CD4-positive, CD25-positive, alpha-beta regulatory T cell (primary cell): ENCODE measurements at regions not wholly inside any gene's neighbourhood (a gene's known extent, or its start where the extent isn't known, plus 50 kb on each side); places are given as distances from the start of the nearest gene placed in this dataset.
"Not testable (repeated sequence)": the region's sequence is repeated elsewhere in the genome, so short reads cannot be mapped to it uniquely, and the experiment has no call there.

ENCODE experiments used
- ATAC-seq, 2 donors: fragments of 150-1000 bp; cut with Tn5 transposase; one replicate each; pipeline ENCODE4 v1.10.0; 2021; ENCODE audit warnings: low read depth in 2 of 2, moderate number of reproducible peaks in 2 of 2, moderate library complexity in 1 of 2
- DNase-seq, 3 donors: peaks; one replicate each; pipeline versions ENCODE4 v3.0.0 to v3.0.0-alpha.2; 2012 to 2022; ENCODE audit warnings: mixed read lengths in 1 of 3
- H3K27ac ChIP-seq: one replicate; pipeline ENCODE4 v1.7.0; 2013; ENCODE audit warnings: mild to moderate bottlenecking, low read length; ENCODE audit not compliant: insufficient read depth, poor library complexity, severe bottlenecking
- H3K27me3 ChIP-seq: one replicate; pipeline ENCODE4 v1.7.0; 2013; ENCODE audit warnings: low read length; ENCODE audit not compliant: control insufficient read depth, insufficient read depth
- H3K36me3 ChIP-seq: one replicate; pipeline ENCODE4 v1.7.0; 2013; ENCODE audit warnings: mild to moderate bottlenecking, low read length, moderate library complexity; ENCODE audit not compliant: control insufficient read depth, insufficient read depth
- H3K4me1 ChIP-seq: 2 replicates; pipeline ENCODE4 v1.7.0; 2013; ENCODE audit warnings: mild to moderate bottlenecking, low read length; ENCODE audit not compliant: insufficient read depth, control insufficient read depth, poor library complexity, severe bottlenecking
- H3K4me3 ChIP-seq: one replicate; pipeline ENCODE4 v1.7.0; 2013; ENCODE audit warnings: low read depth, mild to moderate bottlenecking, low read length, moderate library complexity
- H3K9me3 ChIP-seq, 2 experiments: 1 replicate in 1 of 2; 2 replicates in 1 of 2; pipeline ENCODE4 v1.7.0; 2013; ENCODE audit warnings: low read length in 2 of 2, mild to moderate bottlenecking in 1 of 2, moderate library complexity in 1 of 2; ENCODE audit not compliant: control insufficient read depth in 2 of 2
- H3K27ac Mint-ChIP-seq, 3 donors: one replicate each; pipeline ENCODE4 v1.8.0; 2020 to 2022; ENCODE audit warnings: mild to moderate bottlenecking in 3 of 3, mixed read lengths in 3 of 3, moderate library complexity in 2 of 3
- H3K27me3 Mint-ChIP-seq: one replicate; pipeline ENCODE4 v1.8.0; 2022; ENCODE audit warnings: mild to moderate bottlenecking, mixed read lengths
- H3K36me3 Mint-ChIP-seq: one replicate; pipeline ENCODE4 v1.8.0; 2020; ENCODE audit warnings: mixed read lengths
- H3K4me1 Mint-ChIP-seq, 4 donors: one replicate each; pipeline ENCODE4 v1.8.0; 2020 to 2022; ENCODE audit warnings: mixed read lengths in 4 of 4, mild to moderate bottlenecking in 1 of 4
- H3K4me3 Mint-ChIP-seq, 4 donors: one replicate each; pipeline ENCODE4 v1.8.0; 2020 to 2022; ENCODE audit warnings: mild to moderate bottlenecking in 4 of 4, mixed read lengths in 4 of 4, moderate library complexity in 3 of 4
- H3K9me3 Mint-ChIP-seq, 7 donors: one replicate each; pipeline ENCODE4 v1.8.0; 2020 to 2022; ENCODE audit warnings: mixed read lengths in 7 of 7, mild to moderate bottlenecking in 3 of 7, moderate library complexity in 2 of 7

DNA sequence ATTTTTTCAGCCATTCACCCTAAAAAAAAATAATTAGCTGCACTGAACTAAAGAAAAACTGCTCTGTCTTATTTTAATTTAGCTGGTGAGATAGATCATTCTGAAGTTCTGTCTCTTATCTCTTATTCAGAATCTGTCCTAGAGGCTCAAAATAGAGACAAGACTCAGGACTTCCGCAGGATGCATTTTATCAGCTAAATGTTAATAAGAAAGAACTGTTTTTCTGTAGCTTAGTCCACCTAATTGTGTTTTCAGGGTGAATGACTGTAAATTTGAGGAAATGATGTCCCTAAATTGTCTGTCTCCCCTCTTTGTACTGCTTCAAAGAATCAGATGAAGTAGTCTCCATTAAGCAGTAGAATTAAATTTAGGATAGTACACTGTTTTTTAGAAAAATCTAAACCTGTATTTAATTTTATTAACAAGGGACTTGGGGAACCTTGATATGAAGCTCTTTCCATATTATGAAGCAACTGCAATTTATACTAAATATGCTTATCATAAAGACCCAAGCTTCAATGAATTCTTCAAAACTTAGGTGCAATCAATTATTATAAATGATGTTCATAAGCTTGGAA lies 671.9 kb downstream of the RWDD3 start:
- Mint-ChIP-seq H3K36me3 (no peaks in the 10 kb centered on the region), H3K9me3 (peaks cover 4 to 23% (median 9%) of the 10 kb centered on the region in 7 donors), H3K4me3 (no peak overlapping the region), H3K27ac (no peak overlapping the region), H3K4me1 (no peaks in the 10 kb centered on the region), H3K27me3 (no peaks in the 10 kb centered on the region)
- Histone ChIP-seq H3K4me3 (no peak overlapping the region), H3K27me3 (no peaks in the 10 kb centered on the region), H3K36me3 (no peaks in the 10 kb centered on the region), H3K9me3 (peaks cover 0 to 5% of the 10 kb centered on the region in 2 experiments), H3K27ac (no peak overlapping the region), H3K4me1 (no peaks in the 10 kb centered on the region)
- no peak for DNase-seq
- ATAC-seq, result no peak

DNA sequence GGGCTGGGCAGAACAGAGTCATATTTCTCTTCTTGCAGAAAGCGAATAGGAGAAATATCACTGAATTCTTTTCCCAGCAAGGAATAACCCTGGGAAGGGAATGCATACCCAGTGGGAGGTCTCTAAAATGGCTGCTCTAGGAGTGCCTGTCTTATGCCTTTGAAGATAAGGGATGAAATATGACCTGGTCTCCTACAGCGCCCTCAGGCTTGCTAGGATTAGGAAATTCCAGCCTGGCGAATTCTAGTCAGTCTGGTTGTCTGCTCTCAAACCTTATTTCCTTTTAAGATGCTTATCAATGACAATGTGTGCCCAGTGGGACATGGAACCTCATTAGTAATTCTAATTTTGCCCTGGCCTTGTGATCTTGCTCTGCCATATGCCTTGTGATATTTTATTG lies 677.7 kb downstream of the RWDD3 start:
- peaks cover 1 to 11% of the 10 kb centered on the region in 2 experiments for H3K9me3 ChIP-seq
- peaks cover 1 to 49% (median 8%) of the 10 kb centered on the region in 7 donors for H3K9me3 Mint-ChIP-seq
- ATAC-seq, H3K36me3 ChIP-seq, DNase-seq, H3K27me3 Mint-ChIP-seq, H3K4me3 ChIP-seq, H3K36me3 Mint-ChIP-seq, H3K27ac ChIP-seq, H3K4me1 Mint-ChIP-seq, H3K27me3 ChIP-seq, H3K4me3 Mint-ChIP-seq, H3K27ac Mint-ChIP-seq, H3K4me1 ChIP-seq: not testable (repeated sequence)

DNA sequence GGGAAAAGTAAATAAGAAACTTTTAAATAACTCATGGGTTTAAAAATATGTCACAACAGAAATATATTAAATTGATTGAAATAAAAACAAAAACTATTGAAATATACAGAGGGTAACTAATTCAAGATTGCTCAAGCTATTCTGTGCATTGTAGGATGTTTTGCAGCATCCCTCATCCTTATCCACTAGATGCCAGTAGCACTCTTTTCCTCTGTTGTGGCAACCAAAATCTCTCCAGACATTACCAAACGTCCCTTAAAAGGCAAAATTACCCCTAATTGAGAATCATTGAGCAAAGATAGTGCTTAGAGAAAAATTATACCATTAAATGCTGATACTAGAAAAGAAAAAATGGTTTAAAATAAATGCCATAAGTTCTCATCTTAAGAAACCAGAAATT lies 682.6 kb downstream of the RWDD3 start:
- Histone ChIP-seq H3K27ac (no peak overlapping the region), H3K27me3 (no peaks in the 10 kb centered on the region), H3K4me3 (no peak overlapping the region), H3K36me3 (no peaks in the 10 kb centered on the region), H3K4me1 (no peaks in the 10 kb centered on the region), H3K9me3 (peaks cover 1 to 4% of the 10 kb centered on the region in 2 experiments)
- DNase-seq (no peak), ATAC-seq (no peak)
- Mint-ChIP-seq H3K4me3 (no peak overlapping the region), H3K4me1 (no peaks in the 10 kb centered on the region), H3K9me3 (peaks cover 0 to 32% (median 3%) of the 10 kb centered on the region in 7 donors), H3K27ac (no peak overlapping the region), H3K36me3 (no peaks in the 10 kb centered on the region), H3K27me3 (no peaks in the 10 kb centered on the region)

DNA sequence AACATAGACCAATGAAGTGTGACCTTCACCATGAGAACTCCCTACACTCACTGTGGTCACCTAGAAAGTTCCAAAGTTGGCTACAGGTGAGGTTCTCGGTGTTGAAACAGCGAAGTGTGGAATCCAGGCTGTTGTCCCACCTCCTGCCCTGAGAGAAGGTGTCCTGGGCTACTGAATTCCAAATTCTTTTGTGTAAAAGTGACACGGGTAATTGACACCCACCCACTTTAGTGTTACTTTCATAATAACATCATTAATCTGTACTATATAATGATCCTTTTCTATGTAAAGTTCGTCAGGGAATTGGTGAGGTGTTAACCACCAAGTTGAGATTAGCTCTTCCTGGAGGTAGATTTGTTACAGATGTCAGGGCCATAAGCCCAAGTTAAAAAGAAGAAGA lies 690.7 kb downstream of the RWDD3 start:
- Mint-ChIP-seq H3K4me3 (no peak overlapping the region), H3K36me3 (no peaks in the 10 kb centered on the region), H3K9me3 (peaks cover 0 to 13% (median 2%) of the 10 kb centered on the region in 7 donors), H3K4me1 (no peaks in the 10 kb centered on the region), H3K27me3 (no peaks in the 10 kb centered on the region), H3K27ac (no peak overlapping the region)
- Histone ChIP-seq H3K9me3 (no peaks in the 10 kb centered on the region), H3K27me3 (no peaks in the 10 kb centered on the region), H3K4me1 (no peaks in the 10 kb centered on the region), H3K36me3 (no peaks in the 10 kb centered on the region), H3K4me3 (no peak overlapping the region), H3K27ac (no peak overlapping the region)
- ATAC-seq (no peak), DNase-seq (no peak)

DNA sequence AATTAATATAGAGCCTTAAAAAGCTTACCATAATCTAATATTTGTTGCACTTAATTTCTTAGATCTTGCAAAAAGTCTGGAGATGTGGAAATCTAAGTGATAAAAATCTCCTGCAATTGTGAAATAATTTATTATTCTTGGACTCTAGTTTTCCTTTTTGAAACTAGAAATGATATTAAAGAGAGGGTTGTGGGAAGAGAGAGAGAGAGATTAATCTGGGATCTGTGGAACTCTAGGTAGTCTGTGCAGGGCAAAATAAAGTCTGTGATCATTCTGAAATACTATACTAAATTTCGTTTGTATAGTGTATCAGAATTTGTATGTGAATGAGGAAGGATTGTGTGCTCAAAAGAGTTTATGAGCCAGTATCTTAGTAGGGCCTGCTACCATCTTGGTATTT lies 692.3 kb downstream of the RWDD3 start:
- H3K4me3 Mint-ChIP-seq, result no peak overlapping the region

DNA sequence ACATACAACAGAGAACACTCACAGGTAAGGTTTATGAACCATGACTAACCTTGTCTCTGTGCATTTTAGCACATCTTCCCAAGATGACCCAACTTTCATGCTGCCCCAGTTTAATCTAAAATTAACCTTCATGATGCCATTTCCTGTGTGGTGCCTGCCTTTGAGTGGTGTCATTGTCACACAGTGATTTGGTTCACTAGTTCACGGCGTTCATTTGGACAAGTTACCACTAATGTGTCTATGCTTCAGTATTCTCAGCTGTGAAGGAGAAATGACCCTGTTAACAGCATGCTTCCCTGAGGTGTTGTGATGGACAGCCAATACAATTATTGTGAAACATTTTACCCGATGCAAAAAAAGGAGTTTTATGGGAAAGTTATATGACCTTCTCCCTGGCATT lies 693.1 kb downstream of the RWDD3 start:
- no peak overlapping the region for H3K27ac Mint-ChIP-seq
- DNase-seq (no peak), ATAC-seq (no peak)
- no peaks in the 10 kb centered on the region for H3K36me3 Mint-ChIP-seq
- Histone ChIP-seq H3K4me1 (no peaks in the 10 kb centered on the region), H3K27ac (no peak overlapping the region), H3K27me3 (no peaks in the 10 kb centered on the region), H3K9me3 (no peaks in the 10 kb centered on the region), H3K4me3 (no peak overlapping the region), H3K36me3 (no peaks in the 10 kb centered on the region)
- H3K4me1 Mint-ChIP-seq, result no peaks in the 10 kb centered on the region
- no peak overlapping the region for H3K4me3 Mint-ChIP-seq
- peaks cover 0 to 17% (median 6%) of the 10 kb centered on the region in 7 donors for H3K9me3 Mint-ChIP-seq
- H3K27me3 Mint-ChIP-seq, result no peaks in the 10 kb centered on the region

More for the DNA sequence above, 692.3 kb downstream of the RWDD3 start:
- ATAC-seq, result no peak
- Histone ChIP-seq H3K27ac (no peak overlapping the region), H3K36me3 (no peaks in the 10 kb centered on the region), H3K9me3 (no peaks in the 10 kb centered on the region), H3K4me3 (no peak overlapping the region), H3K4me1 (no peaks in the 10 kb centered on the region), H3K27me3 (no peaks in the 10 kb centered on the region)
- Mint-ChIP-seq H3K9me3 (peaks cover 0 to 13% (median 3%) of the 10 kb centered on the region in 7 donors), H3K27me3 (no peaks in the 10 kb centered on the region), H3K27ac (no peak overlapping the region), H3K4me1 (no peaks in the 10 kb centered on the region), H3K36me3 (no peaks in the 10 kb centered on the region)
- DNase-seq, result no peak

DNA sequence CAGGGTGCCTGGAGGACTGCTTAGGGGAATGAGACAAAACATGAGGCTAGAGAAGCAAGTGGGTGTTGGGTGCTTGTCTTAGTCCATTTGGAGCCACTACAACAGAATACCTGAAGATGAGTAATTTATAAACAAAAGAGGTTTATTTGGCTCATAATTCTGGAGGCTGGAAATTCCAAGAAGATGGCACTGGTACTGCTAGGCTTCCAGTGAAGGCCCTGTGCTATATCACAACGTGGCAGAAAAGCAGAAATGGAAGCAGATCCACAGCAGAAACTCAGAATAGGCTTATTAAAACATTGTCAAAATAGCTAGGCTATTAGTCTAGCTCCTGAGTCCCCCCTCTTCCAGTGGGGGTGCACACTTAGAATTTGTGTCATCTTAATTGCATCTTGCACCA lies 701.7 kb downstream of the RWDD3 start:
- no peaks in the 10 kb centered on the region for H3K36me3 ChIP-seq
- H3K4me3 ChIP-seq, result no peak overlapping the region
- no peaks in the 10 kb centered on the region for H3K27me3 Mint-ChIP-seq
- no peaks in the 10 kb centered on the region for H3K4me1 Mint-ChIP-seq
- H3K9me3 ChIP-seq, result no peaks in the 10 kb centered on the region
- H3K4me1 ChIP-seq, result no peaks in the 10 kb centered on the region
- peaks cover 3 to 14% (median 7%) of the 10 kb centered on the region in 7 donors for H3K9me3 Mint-ChIP-seq
- no peak overlapping the region for H3K27ac ChIP-seq
- DNase-seq (no peak), ATAC-seq (no peak)
- no peaks in the 10 kb centered on the region for H3K27me3 ChIP-seq
- no peak overlapping the region for H3K27ac Mint-ChIP-seq
- H3K4me3 Mint-ChIP-seq, result no peak overlapping the region
- no peaks in the 10 kb centered on the region for H3K36me3 Mint-ChIP-seq

DNA sequence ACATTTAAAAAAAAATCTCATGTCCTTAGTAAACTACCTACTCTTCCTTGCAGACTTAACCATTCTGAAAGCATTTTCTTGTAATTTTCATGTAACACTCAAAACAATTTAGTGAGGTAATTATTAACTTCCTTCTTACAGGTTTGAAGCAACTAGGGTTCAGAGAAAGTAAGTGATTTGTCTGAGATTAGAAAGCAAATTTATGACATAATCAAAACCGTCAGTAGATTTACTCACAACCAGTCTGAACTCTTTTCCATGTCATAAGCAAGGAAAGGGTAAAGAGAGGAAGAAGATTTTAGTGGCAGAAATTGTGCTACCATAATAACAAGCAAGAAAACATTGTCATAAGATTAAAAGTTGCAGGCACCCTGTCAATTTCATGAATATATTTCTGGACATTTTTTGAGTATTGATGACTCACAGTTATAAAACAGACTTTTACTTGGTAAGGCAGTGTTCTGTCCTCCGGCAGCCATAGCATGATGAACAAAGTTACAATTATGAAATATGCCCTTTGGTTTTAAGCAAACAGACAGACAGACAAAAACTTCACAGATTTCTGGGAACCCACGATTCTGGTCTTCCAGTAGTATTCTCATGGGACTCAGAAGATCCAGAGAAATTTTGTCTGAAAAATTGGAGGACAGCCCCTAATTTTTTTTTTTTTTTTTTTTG lies 707.2 kb downstream of the RWDD3 start:
- Histone ChIP-seq H3K27ac (no peak overlapping the region), H3K4me1 (no peaks in the 10 kb centered on the region), H3K9me3 (no peaks in the 10 kb centered on the region), H3K36me3 (no peaks in the 10 kb centered on the region), H3K4me3 (no peak overlapping the region), H3K27me3 (no peaks in the 10 kb centered on the region)
- ATAC-seq, result no peak
- no peak for DNase-seq
- peaks cover 3% of the 10 kb centered on the region for H3K36me3 Mint-ChIP-seq
- no peak overlapping the region for H3K4me3 Mint-ChIP-seq
- H3K27me3 Mint-ChIP-seq, result no peaks in the 10 kb centered on the region
- H3K4me1 Mint-ChIP-seq, result no peaks in the 10 kb centered on the region
- no peak overlapping the region for H3K27ac Mint-ChIP-seq
- peaks cover 0 to 7% (median 4%) of the 10 kb centered on the region in 7 donors for H3K9me3 Mint-ChIP-seq
